B cell (primary cell): ENCODE measurements at regions not wholly inside any gene's neighbourhood (a gene's known extent, or its start where the extent isn't known, plus 50 kb on each side); places are given as distances from the start of the nearest gene placed in this dataset.
"Not testable (repeated sequence)": the region's sequence is repeated elsewhere in the genome, so short reads cannot be mapped to it uniquely, and the experiment has no call there.

Source experiments
- CTCF ChIP-seq: fragments of 200-600 bp; IDR thresholded peaks from one replicate; pipeline ENCODE4 v1.8.0; 2022; ENCODE audit warnings: antibody characterized with exemption, mild to moderate bottlenecking
- EZH2 ChIP-seq: IDR thresholded peaks from 2 replicates; pipeline ENCODE4 v1.6.1; 2012; ENCODE audit warnings: borderline replicate concordance, low read depth, mild to moderate bottlenecking, moderate library complexity, low read length; ENCODE audit not compliant: insufficient read depth, poor library complexity, severe bottlenecking

- not testable (repeated sequence) for TF ChIP-seq CTCF, EZH2
Measured at GRCh38 chr21:9796293-9796692, 725.1 kb upstream of the TPTE start.
